ENCODE measurements at regions not wholly inside any gene's neighbourhood (a gene's known extent, or its start where the extent isn't known, plus 50 kb on each side); places are given as distances from the start of the nearest gene placed in this dataset.
"Not testable (repeated sequence)": the region's sequence is repeated elsewhere in the genome, so short reads cannot be mapped to it uniquely, and the experiment has no call there.

- DNase-seq: no peak
These were observed 63.8 kb upstream of the ARHGAP29 start for GRCh38 chr1:94301186-94301585.

- DNase-seq: no peak
These were observed 63.3 kb upstream of the ARHGAP29 start for GRCh38 chr1:94300731-94301130.

- no peak for DNase-seq
These were observed 62.5 kb upstream of the ARHGAP29 start for GRCh38 chr1:94299627-94300553.

GRCh38 chr1:94298861-94299260 is 61.5 kb upstream of the ARHGAP29 start:
- no peak for DNase-seq

- DNase-seq: no peak
These were observed 58.6 kb upstream of the ARHGAP29 start for GRCh38 chr1:94296018-94296417.

- DNase-seq: not testable (repeated sequence)
These were observed 55.6 kb upstream of the ARHGAP29 start for GRCh38 chr1:94292978-94293377.

- not testable (repeated sequence) for DNase-seq
These were observed 51.9 kb upstream of the ARHGAP29 start for GRCh38 chr1:94289244-94289643.
